HG03064 (cell line): ENCODE measurements at regions not wholly inside any gene's neighbourhood (a gene's known extent, or its start where the extent isn't known, plus 50 kb on each side); places are given as distances from the start of the nearest gene placed in this dataset.

ENCODE experiments used
- ATAC-seq: cut with Tn5 transposase; IDR thresholded peaks from one replicate; pipeline ENCODE4 v1.9.1; 2021; ENCODE audit warnings: low read depth; ENCODE audit not compliant: unreplicated experiment

DNA sequence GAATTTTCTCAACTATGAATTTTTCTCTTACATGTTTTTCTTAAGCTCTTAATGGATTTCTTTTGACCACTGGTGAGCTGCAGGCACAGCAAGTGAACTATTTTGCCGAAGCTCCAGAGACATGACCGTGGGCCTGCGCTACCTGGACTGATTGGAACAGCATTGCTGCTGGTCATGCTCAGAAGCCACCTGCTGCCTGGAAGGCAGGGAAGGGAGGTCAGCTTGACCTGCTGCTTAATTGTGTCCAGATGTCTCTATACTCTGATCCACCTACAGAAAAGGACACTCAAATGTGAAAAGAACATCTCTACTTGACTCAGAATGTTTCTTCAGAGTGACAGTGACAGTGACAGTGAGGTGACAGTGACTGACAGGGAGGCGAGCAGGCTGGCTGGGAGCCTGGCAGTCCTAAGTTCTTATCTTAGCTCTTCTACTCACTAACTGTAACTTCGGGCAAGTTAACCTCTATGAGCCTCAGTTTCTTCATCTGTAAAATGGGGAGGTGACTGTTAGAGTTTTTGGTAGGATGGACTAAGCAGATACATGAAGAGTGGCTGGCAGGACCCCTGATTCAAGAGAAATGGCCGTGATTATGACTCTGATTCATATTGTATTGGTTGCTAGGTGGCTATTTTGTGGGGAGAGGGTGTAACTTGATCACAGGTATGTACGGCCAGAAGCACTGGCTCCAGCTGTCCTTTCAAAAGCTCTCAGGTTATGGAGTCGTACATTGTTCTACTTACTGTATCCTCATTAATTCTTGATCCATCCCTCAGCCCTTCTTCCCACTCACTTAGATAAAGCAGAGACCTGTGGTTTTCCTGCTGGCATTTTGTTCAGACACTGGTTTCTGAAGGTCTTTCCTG lies 54.8 kb upstream of the DLG1 start:
- ATAC-seq: no peak

DNA sequence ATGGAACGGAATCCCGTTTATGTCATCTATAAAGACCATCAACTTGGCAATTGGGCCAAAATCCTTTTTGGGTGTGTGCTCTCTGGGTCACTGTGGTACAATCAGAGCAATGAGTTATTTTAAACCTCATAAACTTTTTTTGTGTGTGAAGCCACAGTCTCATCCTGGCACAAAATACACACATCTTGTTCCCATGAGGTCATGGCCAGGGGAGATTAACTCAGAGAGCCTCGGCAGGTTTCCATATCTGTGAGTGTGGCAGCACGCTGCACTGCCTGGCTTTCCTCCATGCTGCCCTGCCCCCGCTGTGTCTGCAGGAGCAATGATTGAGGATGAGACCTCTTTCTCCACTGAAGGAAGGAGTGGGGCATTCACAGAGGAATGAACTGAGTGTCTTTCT lies 54.0 kb upstream of the DLG1 start:
- no peak for ATAC-seq

DNA sequence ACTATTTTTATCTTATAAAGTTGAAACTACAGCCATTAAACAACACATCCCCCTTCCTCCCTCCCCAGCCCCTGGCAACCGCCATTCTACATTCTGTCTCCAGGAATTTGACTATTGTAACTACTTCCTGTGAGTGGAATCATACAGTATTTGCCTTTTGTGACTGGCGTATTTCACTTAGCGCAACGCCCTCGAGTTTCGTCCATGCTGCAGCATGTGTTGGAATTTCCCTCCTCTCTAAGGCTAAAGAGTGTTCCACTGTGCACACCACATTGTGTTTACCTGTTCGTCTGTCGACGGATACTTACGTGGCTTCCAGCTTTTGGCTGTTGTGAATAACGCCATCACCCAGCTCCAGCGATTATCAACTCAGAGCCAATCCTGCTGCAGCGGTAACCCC lies 52.0 kb upstream of the DLG1 start:
- ATAC-seq: no peak

DNA sequence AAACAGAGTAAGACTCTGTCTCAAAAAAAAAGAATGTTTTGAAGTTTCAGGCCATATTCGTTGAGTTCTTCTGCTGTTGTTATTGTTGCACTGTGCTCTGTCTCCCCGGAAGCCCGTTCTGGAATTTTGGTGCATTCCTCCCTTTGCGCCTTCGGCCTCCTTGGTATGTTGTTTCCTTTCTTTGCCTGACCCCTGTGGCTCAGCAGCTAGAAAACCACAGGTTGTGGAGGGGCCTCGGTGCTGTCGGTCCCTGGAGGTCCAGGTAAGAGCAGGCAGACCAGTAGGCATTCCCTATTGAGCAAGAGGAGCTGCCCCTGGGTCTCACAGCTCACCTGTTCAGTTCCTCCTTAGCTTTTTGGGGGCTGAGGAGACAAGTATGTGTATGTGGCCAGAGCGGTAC lies 51.0 kb upstream of the DLG1 start:
- ATAC-seq: no peak
